H9 (cell line): ENCODE measurements at regions not wholly inside any gene's neighbourhood (a gene's known extent, or its start where the extent isn't known, plus 50 kb on each side); places are given as distances from the start of the nearest gene placed in this dataset.

Source experiments
- DNase-seq: peaks from one replicate; pipeline ENCODE4 v3.0.0-alpha.2; 2017
- H2AFZ ChIP-seq: one replicate; pipeline ENCODE4 v1.6.1; 2013; ENCODE audit warnings: mild to moderate bottlenecking, low read length, control low read depth, moderate library complexity
- H2AK5ac ChIP-seq: 2 replicates; pipeline ENCODE4 v1.6.1; 2013; ENCODE audit warnings: low read length, control low read depth, mixed read lengths; ENCODE audit not compliant: insufficient read length
- H2BK120ac ChIP-seq: one replicate; pipeline ENCODE4 v1.6.1; 2013; ENCODE audit warnings: low read depth, mild to moderate bottlenecking, low read length, control low read depth, inconsistent platforms; ENCODE audit not compliant: poor library complexity, severe bottlenecking
- H2BK12ac ChIP-seq: 2 replicates; pipeline ENCODE4 v1.6.1; 2013; ENCODE audit warnings: low read length, control low read depth, mixed read lengths, low read depth; ENCODE audit not compliant: insufficient read length
- H2BK15ac ChIP-seq: 2 replicates; pipeline ENCODE4 v1.6.1; 2013; ENCODE audit warnings: low read depth, low read length, control low read depth
- H2BK20ac ChIP-seq: one replicate; pipeline ENCODE4 v1.6.1; 2013; ENCODE audit warnings: low read depth, mild to moderate bottlenecking, low read length, control low read depth, inconsistent platforms; ENCODE audit not compliant: poor library complexity, severe bottlenecking
- H2BK5ac ChIP-seq: 2 replicates; pipeline ENCODE4 v1.6.1; 2013; ENCODE audit warnings: low read length, control low read depth, mixed read lengths; ENCODE audit not compliant: insufficient read length
- H3K14ac ChIP-seq: 2 replicates; pipeline ENCODE4 v1.6.1; 2013; ENCODE audit warnings: low read length, control low read depth; ENCODE audit not compliant: insufficient read depth
- H3K18ac ChIP-seq: 2 replicates; pipeline ENCODE4 v1.6.1; 2013; ENCODE audit warnings: low read depth, mild to moderate bottlenecking, mixed read lengths, low read length, control low read depth; ENCODE audit not compliant: insufficient read length
- H3K23ac ChIP-seq: 2 replicates; pipeline ENCODE4 v1.6.1; 2013; ENCODE audit warnings: low read length, control low read depth, mixed read lengths, low read depth; ENCODE audit not compliant: insufficient read length
- H3K23me2 ChIP-seq: 2 replicates; pipeline ENCODE4 v1.6.1; 2013; ENCODE audit warnings: low read depth, mild to moderate bottlenecking, mixed read lengths, low read length, control low read depth; ENCODE audit not compliant: insufficient read length, poor library complexity, severe bottlenecking
- H3K27ac ChIP-seq: 2 replicates; pipeline ENCODE4 v1.5.1; 2013; ENCODE audit warnings: low read length, control low read depth, mixed read lengths, low read depth; ENCODE audit not compliant: insufficient read length
- H3K27me3 ChIP-seq: 2 replicates; pipeline ENCODE4 v1.6.1; 2013; ENCODE audit warnings: low read length, control low read depth, inconsistent platforms; ENCODE audit not compliant: insufficient read depth
- H3K4ac ChIP-seq: 2 replicates; pipeline ENCODE4 v1.6.1; 2013; ENCODE audit warnings: low read depth, mild to moderate bottlenecking, control low read depth, inconsistent platforms, low read length, moderate library complexity
- H3K4me1 ChIP-seq: 2 replicates; pipeline ENCODE4 v1.6.1; 2013; ENCODE audit warnings: low read length, control low read depth, inconsistent platforms; ENCODE audit not compliant: insufficient read depth
- H3K4me2 ChIP-seq: 2 replicates; pipeline ENCODE4 v1.6.1; 2013; ENCODE audit warnings: low read length, control low read depth, mixed read lengths; ENCODE audit not compliant: insufficient read length, insufficient read depth
- H3K56ac ChIP-seq: 2 replicates; pipeline ENCODE4 v1.6.1; 2013; ENCODE audit warnings: low read depth, mild to moderate bottlenecking, mixed read lengths, low read length, control low read depth; ENCODE audit not compliant: insufficient read length
- H3K79me1 ChIP-seq: 2 replicates; pipeline ENCODE4 v1.6.1; 2013; ENCODE audit warnings: low read depth, mild to moderate bottlenecking, moderate library complexity, low read length, control low read depth, inconsistent platforms; ENCODE audit not compliant: insufficient read depth, poor library complexity, severe bottlenecking
- H3K79me2 ChIP-seq: 2 replicates; pipeline ENCODE4 v1.6.1; 2013; ENCODE audit warnings: low read length, control low read depth, inconsistent platforms; ENCODE audit not compliant: insufficient read depth
- H3K9ac ChIP-seq: 2 replicates; pipeline ENCODE4 v1.6.1; 2013; ENCODE audit warnings: low read length, control low read depth, mixed read lengths; ENCODE audit not compliant: insufficient read length; ENCODE audit errors: extremely low read depth
- H3K9me3 ChIP-seq: one replicate; pipeline ENCODE4 v1.6.1; 2013; ENCODE audit warnings: low read depth, low read length, inconsistent platforms; ENCODE audit not compliant: control insufficient read depth
- H3T11ph ChIP-seq: one replicate; pipeline ENCODE4 v1.6.1; 2013; ENCODE audit warnings: mild to moderate bottlenecking, low read length, control low read depth, inconsistent platforms
- H4K20me1 ChIP-seq: one replicate; pipeline ENCODE4 v1.6.1; 2013; ENCODE audit not compliant: control insufficient read depth, insufficient read length, insufficient read depth
- H4K5ac ChIP-seq: 2 replicates; pipeline ENCODE4 v1.6.1; 2013; ENCODE audit warnings: low read depth, mild to moderate bottlenecking, mixed read lengths, low read length, control low read depth; ENCODE audit not compliant: insufficient read length
- H4K8ac ChIP-seq: replicated peaks from 2 replicates; pipeline ENCODE4 v1.6.1; 2013; ENCODE audit warnings: low read length, control low read depth, mixed read lengths, low read depth; ENCODE audit not compliant: insufficient read length
- H4K91ac ChIP-seq: 2 replicates; pipeline ENCODE4 v1.6.1; 2013; ENCODE audit warnings: low read depth, mild to moderate bottlenecking, moderate library complexity, mixed read lengths, low read length, control low read depth; ENCODE audit not compliant: insufficient read length
- H3K27ac Mint-ChIP-seq, 3 experiments: 2 replicates in 2 of 3; 3 replicates in 1 of 3; pipeline ENCODE4 v1.8.0; 2020 to 2021; ENCODE audit warnings: mixed read lengths in 3 of 3, mild to moderate bottlenecking in 1 of 3, moderate library complexity in 1 of 3
- H3K27me3 Mint-ChIP-seq: 2 replicates; pipeline ENCODE4 v1.8.0; 2021; ENCODE audit warnings: low read depth, mild to moderate bottlenecking, moderate library complexity, mixed read lengths
- H3K36me3 Mint-ChIP-seq, 3 experiments: 2 replicates in 2 of 3; 3 replicates in 1 of 3; pipeline ENCODE4 v1.8.0; 2020 to 2021; ENCODE audit warnings: low read depth in 3 of 3, mixed read lengths in 3 of 3; ENCODE audit not compliant: insufficient read depth in 1 of 3
- H3K4me1 Mint-ChIP-seq, 2 experiments: 2 replicates each; pipeline ENCODE4 v1.8.0; 2020; ENCODE audit warnings: mixed read lengths in 2 of 2
- H3K4me3 Mint-ChIP-seq, 2 experiments: 2 replicates in 1 of 2; 3 replicates in 1 of 2; pipeline ENCODE4 v1.8.0; 2020 to 2021; ENCODE audit warnings: mild to moderate bottlenecking in 2 of 2, mixed read lengths in 2 of 2, moderate library complexity in 1 of 2
- H3K9me3 Mint-ChIP-seq, 2 experiments: 2 replicates in 1 of 2; 3 replicates in 1 of 2; pipeline ENCODE4 v1.8.0; 2020; ENCODE audit warnings: mild to moderate bottlenecking in 2 of 2, mixed read lengths in 2 of 2, moderate library complexity in 1 of 2
- WGBS: extraction: QIAGEN DNeasy Blood & Tissue Kit; methylation state at CpG from one replicate; pipeline ENCODE4 v1.1.7; 2013; ENCODE audit warnings: missing lambda C conversion rate, low lambda C conversion rate, mixed read lengths; ENCODE audit not compliant: insufficient read length; ENCODE audit errors: extremely low coverage; 5-methylcytosine and 5-hydroxymethylcytosine counted together
- TF ChIP-seq, protein P1 (sequence below): fragments of 200-600 bp; sonication (generic); conservative IDR thresholded peaks from 3 replicates; pipeline ENCODE4 v1.8.0; 2021; ENCODE audit warnings: antibody characterized with exemption, mild to moderate bottlenecking

DNA sequence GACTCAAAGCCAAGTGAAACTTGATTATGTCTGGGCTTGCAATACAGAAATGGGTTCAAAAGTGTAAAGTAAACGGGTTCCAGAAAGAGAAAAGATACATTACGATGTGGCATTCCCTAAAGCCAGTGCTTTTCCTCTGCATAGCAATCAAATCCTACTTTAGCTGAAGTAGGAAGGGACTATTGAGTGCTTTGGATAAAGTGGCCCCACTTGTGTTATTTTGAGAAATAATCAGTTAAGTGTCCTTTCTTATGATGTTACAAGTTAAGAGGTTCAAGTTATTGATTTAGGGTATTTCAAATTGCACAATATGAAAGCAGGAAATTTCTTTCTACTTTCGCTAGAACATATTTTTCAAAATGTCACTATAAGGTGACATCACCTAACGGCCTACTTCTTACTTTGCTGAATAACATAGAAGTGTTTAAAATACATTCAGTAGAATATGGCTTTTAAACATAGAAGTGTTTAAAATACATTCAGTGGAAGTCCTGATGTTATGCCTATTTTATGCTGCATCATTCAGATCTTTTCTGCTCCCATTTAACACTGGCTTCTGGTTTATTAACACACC, 235.2 kb downstream of the DTHD1 start:
- Histone ChIP-seq H3K23ac (no peak overlapping the region), H3K79me1 (no peaks in the 10 kb centered on the region), H2AK5ac (no peak overlapping the region), H2BK120ac (no peak overlapping the region), H2BK12ac (no peak overlapping the region), H3K56ac (no peak overlapping the region), H4K8ac (no peak overlapping the region), H3K9ac (no peak overlapping the region), H3K4me2 (no peak overlapping the region), H4K20me1 (no peaks in the 10 kb centered on the region), H3K4me1 (no peaks in the 10 kb centered on the region), H3T11ph (no peak overlapping the region), H2BK20ac (no peak overlapping the region), H3K23me2 (no peaks in the 10 kb centered on the region), H3K18ac (no peak overlapping the region), H3K9me3 (no peaks in the 10 kb centered on the region), H3K14ac (no peak overlapping the region), H3K4ac (no peak overlapping the region), H2BK5ac (no peak overlapping the region), H3K27ac (no peak overlapping the region), H3K79me2 (no peaks in the 10 kb centered on the region), H2AFZ (no peak overlapping the region), H3K27me3 (no peaks in the 10 kb centered on the region), H2BK15ac (no peak overlapping the region), H4K5ac (no peak overlapping the region), H4K91ac (no peak overlapping the region)
- no peaks in the 10 kb centered on the region for H3K27me3 Mint-ChIP-seq
- no peaks in the 10 kb centered on the region for H3K4me1 Mint-ChIP-seq
- peaks cover under 1 to 3% of the 10 kb centered on the region in 2 experiments; a peak in 4 of 5 replicates for H3K9me3 Mint-ChIP-seq
- TF ChIP-seq, protein P1, sequence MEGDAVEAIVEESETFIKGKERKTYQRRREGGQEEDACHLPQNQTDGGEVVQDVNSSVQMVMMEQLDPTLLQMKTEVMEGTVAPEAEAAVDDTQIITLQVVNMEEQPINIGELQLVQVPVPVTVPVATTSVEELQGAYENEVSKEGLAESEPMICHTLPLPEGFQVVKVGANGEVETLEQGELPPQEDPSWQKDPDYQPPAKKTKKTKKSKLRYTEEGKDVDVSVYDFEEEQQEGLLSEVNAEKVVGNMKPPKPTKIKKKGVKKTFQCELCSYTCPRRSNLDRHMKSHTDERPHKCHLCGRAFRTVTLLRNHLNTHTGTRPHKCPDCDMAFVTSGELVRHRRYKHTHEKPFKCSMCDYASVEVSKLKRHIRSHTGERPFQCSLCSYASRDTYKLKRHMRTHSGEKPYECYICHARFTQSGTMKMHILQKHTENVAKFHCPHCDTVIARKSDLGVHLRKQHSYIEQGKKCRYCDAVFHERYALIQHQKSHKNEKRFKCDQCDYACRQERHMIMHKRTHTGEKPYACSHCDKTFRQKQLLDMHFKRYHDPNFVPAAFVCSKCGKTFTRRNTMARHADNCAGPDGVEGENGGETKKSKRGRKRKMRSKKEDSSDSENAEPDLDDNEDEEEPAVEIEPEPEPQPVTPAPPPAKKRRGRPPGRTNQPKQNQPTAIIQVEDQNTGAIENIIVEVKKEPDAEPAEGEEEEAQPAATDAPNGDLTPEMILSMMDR = no peak
- no CpG with 5 or more reads among the region's 4 CpGs for WGBS
- DNase-seq = no peak
- peaks cover 0 to 5% (median 5%) of the 10 kb centered on the region in 3 experiments; a peak in 3 of 7 replicates for H3K36me3 Mint-ChIP-seq
- no peak overlapping the region for H3K27ac Mint-ChIP-seq
- H3K4me3 Mint-ChIP-seq = no peak overlapping the region
